ENCODE measurements at regions not wholly inside any gene's neighbourhood (a gene's known extent, or its start where the extent isn't known, plus 50 kb on each side); places are given as distances from the start of the nearest gene placed in this dataset.
A peak's percentile ranks its signal among the peaks of the same experiment; 100 is the strongest.

- no peak overlapping the region for H3K27ac Mint-ChIP-seq
- CTCF ChIA-PET, result no interaction called here
- ATAC-seq, result peak; percentile 60
- Histone ChIP-seq H3K27ac (ENCODE audit: low read depth, low read length) (no peak overlapping the region), H3K36me3 (ENCODE audit: control insufficient read depth in 2 of 3, insufficient read depth in 3 of 3, low read length in 3 of 3) (no peaks in the 10 kb centered on the region), H3K9me3 (ENCODE audit: control insufficient read depth in 2 of 3, low read length in 3 of 3) (no peaks in the 10 kb centered on the region), H3K4me3 (ENCODE audit: low read length) (no peak overlapping the region), H3K4me1 (ENCODE audit: control insufficient read depth in 2 of 2, insufficient read depth in 2 of 2, low read length in 2 of 2) (no peaks in the 10 kb centered on the region), H3K27me3 (ENCODE audit: control insufficient read depth in 2 of 2, insufficient read depth in 2 of 2, low read length in 2 of 2) (no peaks in the 10 kb centered on the region)
- no peak for DNase-seq
- peaks cover 0 to 8% (median 0%) of the 10 kb centered on the region in 7 donors for H3K4me1 Mint-ChIP-seq
- H3K36me3 Mint-ChIP-seq, result no peaks in the 10 kb centered on the region
- intact Hi-C loops (cut with micrococcal nuclease), result no loop called here
- POLR2A ChIA-PET, result no interaction called here
- H3K27me3 Mint-ChIP-seq, result peaks cover 13 to 61% (median 31%) of the 10 kb centered on the region in 5 donors
- no peak overlapping the region for H3K4me3 Mint-ChIP-seq
- H3K9me3 Mint-ChIP-seq, result peaks cover 0 to 8% (median 0%) of the 10 kb centered on the region in 11 donors
Measured at GRCh38 chr1:60832367-60832766, 250.0 kb upstream of the NFIA start.

GRCh38 chr1:60831780-60832179 is 250.6 kb upstream of the NFIA start:
- Histone ChIP-seq H3K9me3 (ENCODE audit: control insufficient read depth in 2 of 3, low read length in 3 of 3) (no peaks in the 10 kb centered on the region), H3K4me3 (ENCODE audit: low read length) (no peak overlapping the region), H3K27ac (ENCODE audit: low read depth, low read length) (no peak overlapping the region), H3K36me3 (ENCODE audit: control insufficient read depth in 2 of 3, insufficient read depth in 3 of 3, low read length in 3 of 3) (no peaks in the 10 kb centered on the region), H3K27me3 (ENCODE audit: control insufficient read depth in 2 of 2, insufficient read depth in 2 of 2, low read length in 2 of 2) (no peaks in the 10 kb centered on the region), H3K4me1 (ENCODE audit: control insufficient read depth in 2 of 2, insufficient read depth in 2 of 2, low read length in 2 of 2) (no peaks in the 10 kb centered on the region)
- intact Hi-C loops (cut with micrococcal nuclease), result no loop called here
- DNase-seq (no peak), ATAC-seq (no peak)
- Mint-ChIP-seq H3K9me3 (peaks cover 0 to 11% (median under 1%) of the 10 kb centered on the region in 11 donors), H3K4me1 (peaks cover 0 to 8% (median 0%) of the 10 kb centered on the region in 7 donors), H3K27ac (no peak overlapping the region), H3K36me3 (no peaks in the 10 kb centered on the region), H3K4me3 (no peak overlapping the region), H3K27me3 (peaks cover 13 to 56% (median 31%) of the 10 kb centered on the region in 5 donors)
- ChIA-PET CTCF (no interaction called here), POLR2A (no interaction called here)

- Histone ChIP-seq H3K27me3 (ENCODE audit: control insufficient read depth in 2 of 2, insufficient read depth in 2 of 2, low read length in 2 of 2) (no peaks in the 10 kb centered on the region), H3K36me3 (ENCODE audit: control insufficient read depth in 2 of 3, insufficient read depth in 3 of 3, low read length in 3 of 3) (no peaks in the 10 kb centered on the region), H3K4me1 (ENCODE audit: control insufficient read depth in 2 of 2, insufficient read depth in 2 of 2, low read length in 2 of 2) (no peaks in the 10 kb centered on the region), H3K9me3 (ENCODE audit: control insufficient read depth in 2 of 3, low read length in 3 of 3) (no peaks in the 10 kb centered on the region), H3K27ac (ENCODE audit: low read depth, low read length) (no peak overlapping the region), H3K4me3 (ENCODE audit: low read length) (no peak overlapping the region)
- Mint-ChIP-seq H3K27me3 (peaks cover 13 to 44% (median 26%) of the 10 kb centered on the region in 5 donors), H3K36me3 (no peaks in the 10 kb centered on the region), H3K27ac (no peak overlapping the region), H3K4me3 (no peak overlapping the region), H3K9me3 (peaks cover 0 to 15% (median 4%) of the 10 kb centered on the region in 11 donors), H3K4me1 (peaks cover 0 to 8% (median 0%) of the 10 kb centered on the region in 7 donors)
- intact Hi-C loops (cut with micrococcal nuclease), result no loop called here
- DNase-seq (no peak), ATAC-seq (no peak)
- ChIA-PET POLR2A (no interaction called here), CTCF (no interaction called here)
Measured at GRCh38 chr1:60828944-60829343, 253.4 kb upstream of the NFIA start.

- no peak overlapping the region for H3K27ac Mint-ChIP-seq
Measured at GRCh38 chr1:60826320-60827094, 255.9 kb upstream of the NFIA start.

GRCh38 chr1:60825593-60825992 is 256.8 kb upstream of the NFIA start:
- no peaks in the 10 kb centered on the region for H3K4me1 ChIP-seq (ENCODE audit: control insufficient read depth in 2 of 2, insufficient read depth in 2 of 2, low read length in 2 of 2)
- no peak overlapping the region for H3K27ac ChIP-seq (ENCODE audit: low read depth, low read length)
- Mint-ChIP-seq H3K27me3 (peaks cover 4 to 20% (median 11%) of the 10 kb centered on the region in 5 donors), H3K36me3 (no peaks in the 10 kb centered on the region), H3K9me3 (peaks cover 0 to 15% (median 4%) of the 10 kb centered on the region in 11 donors), H3K4me1 (no peaks in the 10 kb centered on the region), H3K4me3 (no peak overlapping the region), H3K27ac (no peak overlapping the region)
- ATAC-seq, result no peak
- no peaks in the 10 kb centered on the region for H3K36me3 ChIP-seq (ENCODE audit: control insufficient read depth in 2 of 3, insufficient read depth in 3 of 3, low read length in 3 of 3)
- H3K9me3 ChIP-seq (ENCODE audit: control insufficient read depth in 2 of 3, low read length in 3 of 3), result no peaks in the 10 kb centered on the region
- H3K27me3 ChIP-seq (ENCODE audit: control insufficient read depth in 2 of 2, insufficient read depth in 2 of 2, low read length in 2 of 2), result no peaks in the 10 kb centered on the region
- ChIA-PET CTCF (interaction anchor here (0.7 kb wide), 1 partner anchor 10 kb away, joined by 5 read pairs; no protein-coding TSS in a partner anchor), POLR2A (no interaction called here)
- intact Hi-C loops (cut with micrococcal nuclease), result no loop called here
- no peak for DNase-seq
- H3K4me3 ChIP-seq (ENCODE audit: low read length), result no peak overlapping the region

More at GRCh38 chr1:60826320-60827094, 255.9 kb upstream of the NFIA start:
- Histone ChIP-seq H3K36me3 (ENCODE audit: control insufficient read depth in 2 of 3, insufficient read depth in 3 of 3, low read length in 3 of 3) (no peaks in the 10 kb centered on the region), H3K27me3 (ENCODE audit: control insufficient read depth in 2 of 2, insufficient read depth in 2 of 2, low read length in 2 of 2) (no peaks in the 10 kb centered on the region), H3K9me3 (ENCODE audit: control insufficient read depth in 2 of 3, low read length in 3 of 3) (no peaks in the 10 kb centered on the region), H3K4me1 (ENCODE audit: control insufficient read depth in 2 of 2, insufficient read depth in 2 of 2, low read length in 2 of 2) (no peaks in the 10 kb centered on the region), H3K27ac (ENCODE audit: low read depth, low read length) (no peak overlapping the region), H3K4me3 (ENCODE audit: low read length) (no peak overlapping the region)
- ATAC-seq (no peak), DNase-seq (no peak)
- peaks cover 0 to 15% (median 4%) of the 10 kb centered on the region in 11 donors for H3K9me3 Mint-ChIP-seq
- no peaks in the 10 kb centered on the region for H3K36me3 Mint-ChIP-seq
- CTCF ChIA-PET, result no interaction called here
- POLR2A ChIA-PET, result no interaction called here
- no peaks in the 10 kb centered on the region for H3K4me1 Mint-ChIP-seq
- no peak overlapping the region for H3K4me3 Mint-ChIP-seq
- intact Hi-C loops (cut with micrococcal nuclease), result no loop called here
- H3K27me3 Mint-ChIP-seq, result peaks cover 0 to 26% (median 18%) of the 10 kb centered on the region in 5 donors

GRCh38 chr1:60823151-60823550 is 259.2 kb upstream of the NFIA start:
- H3K36me3 Mint-ChIP-seq, result no peaks in the 10 kb centered on the region
- DNase-seq (no peak), ATAC-seq (no peak)
- no peaks in the 10 kb centered on the region for H3K4me1 Mint-ChIP-seq
- H3K27me3 ChIP-seq (ENCODE audit: control insufficient read depth in 2 of 2, insufficient read depth in 2 of 2, low read length in 2 of 2), result no peaks in the 10 kb centered on the region
- ChIA-PET CTCF (no interaction called here), POLR2A (no interaction called here)
- H3K27me3 Mint-ChIP-seq, result peaks cover 0 to 18% (median 4%) of the 10 kb centered on the region in 5 donors
- H3K4me3 ChIP-seq (ENCODE audit: low read length), result no peak overlapping the region
- H3K36me3 ChIP-seq (ENCODE audit: control insufficient read depth in 2 of 3, insufficient read depth in 3 of 3, low read length in 3 of 3), result no peaks in the 10 kb centered on the region
- H3K27ac Mint-ChIP-seq, result no peak overlapping the region
- H3K4me1 ChIP-seq (ENCODE audit: control insufficient read depth in 2 of 2, insufficient read depth in 2 of 2, low read length in 2 of 2), result no peaks in the 10 kb centered on the region
- intact Hi-C loops (cut with micrococcal nuclease), result no loop called here
- H3K27ac ChIP-seq (ENCODE audit: low read depth, low read length), result no peak overlapping the region
- peaks cover 0 to 10% (median 2%) of the 10 kb centered on the region in 11 donors for H3K9me3 Mint-ChIP-seq
- H3K4me3 Mint-ChIP-seq, result no peak overlapping the region
- H3K9me3 ChIP-seq (ENCODE audit: control insufficient read depth in 2 of 3, low read length in 3 of 3), result no peaks in the 10 kb centered on the region

- DNase-seq (no peak), ATAC-seq (no peak)
- Mint-ChIP-seq H3K4me1 (no peaks in the 10 kb centered on the region), H3K4me3 (no peak overlapping the region), H3K36me3 (no peaks in the 10 kb centered on the region), H3K27me3 (peaks cover 0 to 22% (median 4%) of the 10 kb centered on the region in 5 donors), H3K9me3 (peaks cover 0 to 10% (median 2%) of the 10 kb centered on the region in 11 donors), H3K27ac (no peak overlapping the region)
- Histone ChIP-seq H3K27ac (ENCODE audit: low read depth, low read length) (no peak overlapping the region), H3K4me1 (ENCODE audit: control insufficient read depth in 2 of 2, insufficient read depth in 2 of 2, low read length in 2 of 2) (no peaks in the 10 kb centered on the region), H3K36me3 (ENCODE audit: control insufficient read depth in 2 of 3, insufficient read depth in 3 of 3, low read length in 3 of 3) (no peaks in the 10 kb centered on the region), H3K9me3 (ENCODE audit: control insufficient read depth in 2 of 3, low read length in 3 of 3) (no peaks in the 10 kb centered on the region), H3K4me3 (ENCODE audit: low read length) (no peak overlapping the region), H3K27me3 (ENCODE audit: control insufficient read depth in 2 of 2, insufficient read depth in 2 of 2, low read length in 2 of 2) (no peaks in the 10 kb centered on the region)
- CTCF ChIA-PET, result no interaction called here
- intact Hi-C loops (cut with micrococcal nuclease), result no loop called here
- POLR2A ChIA-PET, result no interaction called here
Measured at GRCh38 chr1:60822252-60822651, 260.1 kb upstream of the NFIA start.
